Natural killer cell (primary cell): ENCODE measurements at regions not wholly inside any gene's neighbourhood (a gene's known extent, or its start where the extent isn't known, plus 50 kb on each side); places are given as distances from the start of the nearest gene placed in this dataset.

Source experiments
- ATAC-seq, 3 donors: fragments of 150-1000 bp in 2 of 3; fragments of 200-7000 bp in 1 of 3; cut with Tn5 transposase; 1 replicate in 1 of 3; 2 replicates in 2 of 3; pipeline ENCODE4 v1.10.0; 2021; ENCODE audit warnings: mild to moderate bottlenecking in 2 of 3, moderate library complexity in 2 of 3
- DNase-seq, 2 donors: peaks; one replicate each; pipeline versions ENCODE4 v3.0.0 to v3.0.0-alpha.2; 2013 to 2021; ENCODE audit warnings: mixed read lengths in 1 of 2
- H3K27ac ChIP-seq: one replicate; pipeline ENCODE4 v1.5.1; 2013; ENCODE audit warnings: mild to moderate bottlenecking, low read length
- H3K27me3 ChIP-seq: one replicate; pipeline ENCODE4 v1.6.1; 2013; ENCODE audit warnings: low read length; ENCODE audit not compliant: control insufficient read depth, insufficient read depth
- H3K36me3 ChIP-seq: one replicate; pipeline ENCODE4 v1.6.1; 2013; ENCODE audit warnings: low read length; ENCODE audit not compliant: control insufficient read depth, insufficient read depth
- H3K4me1 ChIP-seq: one replicate; pipeline ENCODE4 v1.6.1; 2013; ENCODE audit warnings: low read length; ENCODE audit not compliant: control insufficient read depth, insufficient read depth
- H3K4me3 ChIP-seq: one replicate; pipeline ENCODE4 v1.5.1; 2013; ENCODE audit warnings: low read length
- H3K9me3 ChIP-seq: one replicate; pipeline ENCODE4 v1.6.1; 2013; ENCODE audit warnings: low read length; ENCODE audit not compliant: control insufficient read depth, insufficient read depth
- H3K27ac Mint-ChIP-seq, 2 donors: one replicate each; pipeline ENCODE4 v1.8.0; 2022; ENCODE audit warnings: mild to moderate bottlenecking in 2 of 2, mixed read lengths in 2 of 2, moderate library complexity in 1 of 2
- H3K27me3 Mint-ChIP-seq, 2 donors: one replicate each; pipeline ENCODE4 v1.8.0; 2022; ENCODE audit warnings: low read depth in 2 of 2, mixed read lengths in 2 of 2
- H3K36me3 Mint-ChIP-seq: one replicate; pipeline ENCODE4 v1.8.0; 2022; ENCODE audit warnings: mixed read lengths
- H3K4me1 Mint-ChIP-seq, 2 donors: one replicate each; pipeline ENCODE4 v1.8.0; 2022; ENCODE audit warnings: mixed read lengths in 2 of 2
- H3K4me3 Mint-ChIP-seq: one replicate; pipeline ENCODE4 v1.8.0; 2022; ENCODE audit warnings: mild to moderate bottlenecking, moderate library complexity, mixed read lengths
- H3K9me3 Mint-ChIP-seq, 2 donors: one replicate each; pipeline ENCODE4 v1.8.0; 2022; ENCODE audit warnings: mixed read lengths in 2 of 2
- WGBS: methylation state at CpG from one replicate; pipeline ENCODE4 v1.1.7; 2013; ENCODE audit warnings: missing lambda C conversion rate; ENCODE audit not compliant: insufficient coverage; 5-methylcytosine and 5-hydroxymethylcytosine counted together
- intact Hi-C: fragments of 100-400 bp; cut with micrococcal nuclease; formaldehyde crosslinking; loops from one replicate; pipeline ENCODE4 v1.14.2; 2022
- TF ChIP-seq, protein P1 (sequence below): fragments of 200-600 bp; IDR thresholded peaks from one replicate; pipeline ENCODE4 v1.8.0; 2022; ENCODE audit warnings: antibody characterized with exemption

DNA sequence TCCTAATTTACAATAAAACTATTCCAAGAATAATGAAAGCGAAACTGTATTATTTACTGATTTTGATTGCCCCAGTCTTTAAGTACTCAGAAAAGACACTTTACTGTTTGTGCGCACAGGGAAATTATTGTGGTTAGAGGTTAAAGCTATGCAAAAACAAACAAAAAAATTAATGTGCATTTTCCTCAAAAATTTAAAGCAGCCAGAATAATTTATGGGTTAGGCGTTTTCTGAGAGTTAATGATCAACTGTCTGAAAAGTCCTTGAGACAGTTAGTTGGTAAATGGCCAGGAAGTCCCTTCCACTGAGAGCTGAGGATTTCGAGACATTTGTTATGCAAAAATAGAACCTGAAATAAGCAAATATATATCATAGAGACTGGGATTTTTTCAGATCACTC, 143.3 kb downstream of the IRS1 start:
- 51% methylated on average over 2 of the region's 4 CpGs for WGBS
- H3K36me3 ChIP-seq = no peaks in the 10 kb centered on the region
- intact Hi-C loops = no loop called here
- no peaks in the 10 kb centered on the region for H3K9me3 Mint-ChIP-seq
- H3K27me3 Mint-ChIP-seq = peaks cover 0 to 3% of the 10 kb centered on the region in 2 donors
- TF ChIP-seq, protein P1, sequence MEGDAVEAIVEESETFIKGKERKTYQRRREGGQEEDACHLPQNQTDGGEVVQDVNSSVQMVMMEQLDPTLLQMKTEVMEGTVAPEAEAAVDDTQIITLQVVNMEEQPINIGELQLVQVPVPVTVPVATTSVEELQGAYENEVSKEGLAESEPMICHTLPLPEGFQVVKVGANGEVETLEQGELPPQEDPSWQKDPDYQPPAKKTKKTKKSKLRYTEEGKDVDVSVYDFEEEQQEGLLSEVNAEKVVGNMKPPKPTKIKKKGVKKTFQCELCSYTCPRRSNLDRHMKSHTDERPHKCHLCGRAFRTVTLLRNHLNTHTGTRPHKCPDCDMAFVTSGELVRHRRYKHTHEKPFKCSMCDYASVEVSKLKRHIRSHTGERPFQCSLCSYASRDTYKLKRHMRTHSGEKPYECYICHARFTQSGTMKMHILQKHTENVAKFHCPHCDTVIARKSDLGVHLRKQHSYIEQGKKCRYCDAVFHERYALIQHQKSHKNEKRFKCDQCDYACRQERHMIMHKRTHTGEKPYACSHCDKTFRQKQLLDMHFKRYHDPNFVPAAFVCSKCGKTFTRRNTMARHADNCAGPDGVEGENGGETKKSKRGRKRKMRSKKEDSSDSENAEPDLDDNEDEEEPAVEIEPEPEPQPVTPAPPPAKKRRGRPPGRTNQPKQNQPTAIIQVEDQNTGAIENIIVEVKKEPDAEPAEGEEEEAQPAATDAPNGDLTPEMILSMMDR = no peak
- DNase-seq (no peak), ATAC-seq (no peak)
- H3K4me3 ChIP-seq = no peak overlapping the region
- H3K27me3 ChIP-seq = no peaks in the 10 kb centered on the region
- no peaks in the 10 kb centered on the region for H3K4me1 Mint-ChIP-seq
- no peaks in the 10 kb centered on the region for H3K9me3 ChIP-seq
- no peak overlapping the region for H3K4me3 Mint-ChIP-seq
- H3K36me3 Mint-ChIP-seq = no peaks in the 10 kb centered on the region
- no peak overlapping the region for H3K27ac ChIP-seq
- H3K4me1 ChIP-seq = no peaks in the 10 kb centered on the region
- H3K27ac Mint-ChIP-seq = no peak overlapping the region

DNA sequence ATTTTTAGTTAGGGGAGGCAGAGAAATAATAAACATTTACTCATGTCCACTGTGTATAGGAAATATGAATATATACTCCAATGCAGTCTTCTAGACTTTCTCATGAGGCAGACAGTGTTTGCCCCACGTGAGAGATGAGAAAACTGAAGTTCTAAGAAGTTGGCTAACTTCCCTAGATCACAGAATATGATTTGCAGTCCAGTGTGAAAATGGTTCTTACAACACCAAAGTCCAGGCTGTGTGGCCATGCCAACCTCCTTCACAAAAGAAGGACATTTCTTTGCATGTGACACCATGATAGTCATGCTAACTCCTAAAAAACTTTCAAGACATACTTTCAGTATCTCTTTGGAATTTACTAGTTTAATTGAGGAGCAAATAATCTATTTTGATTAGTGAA, 143.7 kb downstream of the IRS1 start:
- H3K4me3 ChIP-seq = no peak overlapping the region
- DNase-seq = no peak
- no peak for ATAC-seq
- H3K27ac ChIP-seq = no peak overlapping the region
- intact Hi-C loops = no loop called here
- no peaks in the 10 kb centered on the region for H3K9me3 ChIP-seq
- H3K27me3 ChIP-seq = peaks cover 2% of the 10 kb centered on the region
- TF ChIP-seq, protein P1 = no peak
- H3K4me3 Mint-ChIP-seq = no peak overlapping the region
- no peaks in the 10 kb centered on the region for H3K36me3 Mint-ChIP-seq
- no peak overlapping the region for H3K27ac Mint-ChIP-seq
- H3K36me3 ChIP-seq = no peaks in the 10 kb centered on the region
- no peaks in the 10 kb centered on the region for H3K4me1 Mint-ChIP-seq
- peaks cover 2 to 6% of the 10 kb centered on the region in 2 donors for H3K27me3 Mint-ChIP-seq
- no peaks in the 10 kb centered on the region for H3K9me3 Mint-ChIP-seq
- 40% methylated on average over 1 of the region's 1 CpG for WGBS
- H3K4me1 ChIP-seq = no peaks in the 10 kb centered on the region

DNA sequence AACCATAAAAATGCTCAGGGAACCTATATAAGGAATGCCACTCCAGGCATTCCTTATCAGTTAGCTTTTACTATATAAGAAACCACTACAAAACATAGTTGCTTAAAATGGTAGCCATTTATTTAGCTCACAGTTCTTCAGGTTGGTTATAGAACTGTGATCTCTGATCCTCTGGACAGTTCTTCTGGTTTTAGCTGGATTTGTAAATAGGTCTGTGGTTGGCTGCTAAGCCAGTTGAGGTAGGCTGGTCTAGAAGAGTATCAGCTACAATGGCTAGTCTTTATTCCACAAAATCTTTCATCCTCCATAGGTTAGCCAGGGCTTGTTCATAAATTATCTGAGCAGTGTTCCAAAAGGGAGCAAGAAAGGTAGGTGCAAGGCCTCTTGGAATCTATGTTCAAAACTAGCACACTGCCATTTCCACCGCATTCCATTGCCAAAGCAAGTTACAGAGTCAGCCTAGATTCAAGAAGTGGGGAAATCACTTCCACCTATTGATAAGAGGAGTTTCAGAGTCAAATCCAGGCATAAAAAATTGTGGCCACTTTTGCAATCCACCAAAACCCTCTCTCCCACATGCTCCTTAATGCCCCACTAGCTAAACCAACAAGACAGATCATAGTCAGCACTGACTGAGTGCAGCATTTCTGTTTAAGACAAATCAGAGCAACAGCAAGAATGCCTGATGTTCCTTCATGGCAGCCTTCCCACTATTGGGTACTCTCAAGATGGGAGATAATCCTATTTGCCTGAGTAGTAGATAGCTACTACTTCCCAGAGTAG, 146.4 kb downstream of the IRS1 start:
- intact Hi-C loops = no loop called here
- peaks cover 2% of the 10 kb centered on the region for H3K27me3 ChIP-seq
- TF ChIP-seq, protein P1 = no peak
- H3K27ac Mint-ChIP-seq = no peak overlapping the region
- ATAC-seq (no peak), DNase-seq (no peak)
- H3K4me1 ChIP-seq = peaks cover 9% of the 10 kb centered on the region
- peaks cover 6% of the 10 kb centered on the region for H3K9me3 ChIP-seq
- no peak overlapping the region for H3K4me3 Mint-ChIP-seq
- no peaks in the 10 kb centered on the region for H3K4me1 Mint-ChIP-seq
- no peaks in the 10 kb centered on the region for H3K9me3 Mint-ChIP-seq
- H3K27ac ChIP-seq = no peak overlapping the region
- H3K36me3 Mint-ChIP-seq = no peaks in the 10 kb centered on the region
- H3K4me3 ChIP-seq = no peak overlapping the region
- H3K27me3 Mint-ChIP-seq = peaks cover 3 to 9% of the 10 kb centered on the region in 2 donors
- H3K36me3 ChIP-seq = no peaks in the 10 kb centered on the region
- 100% methylated on average over 1 of the region's 1 CpG for WGBS

DNA sequence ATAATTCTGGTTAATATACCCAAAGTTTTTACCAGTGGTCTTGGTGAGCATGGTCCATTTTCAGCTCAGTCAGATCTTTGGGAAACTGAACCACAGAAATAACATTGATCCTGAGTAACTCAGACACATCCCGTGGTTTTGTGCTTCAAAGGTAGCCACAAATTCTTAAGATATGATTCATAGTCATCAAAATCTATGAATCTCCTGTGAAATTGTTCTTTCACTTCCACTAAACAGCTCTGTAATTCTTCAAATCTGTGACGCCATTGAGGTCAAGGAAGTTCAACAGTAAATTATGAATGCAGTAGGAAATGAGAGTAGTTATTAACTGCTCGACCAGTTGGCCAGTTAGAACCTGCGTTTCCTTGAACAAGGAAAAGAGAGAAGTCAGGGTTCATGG, 147.3 kb downstream of the IRS1 start:
- H3K4me3 ChIP-seq = no peak overlapping the region
- H3K4me1 ChIP-seq = peaks cover 9% of the 10 kb centered on the region
- no peak overlapping the region for H3K27ac ChIP-seq
- Mint-ChIP-seq H3K4me1 (no peaks in the 10 kb centered on the region), H3K4me3 (no peak overlapping the region), H3K27me3 (peaks cover 3 to 9% of the 10 kb centered on the region in 2 donors), H3K36me3 (no peaks in the 10 kb centered on the region), H3K27ac (no peak overlapping the region), H3K9me3 (no peaks in the 10 kb centered on the region)
- peaks cover 6% of the 10 kb centered on the region for H3K9me3 ChIP-seq
- TF ChIP-seq, protein P1 = no peak
- WGBS = 6% methylated on average over 4 of the region's 4 CpGs
- DNase-seq = no peak
- intact Hi-C loops = no loop called here
- H3K27me3 ChIP-seq = peaks cover 2% of the 10 kb centered on the region
- ATAC-seq = no peak
- no peaks in the 10 kb centered on the region for H3K36me3 ChIP-seq
